Tibial nerve (tissue), 4 donors: ENCODE measurements at regions not wholly inside any gene's neighbourhood (a gene's known extent, or its start where the extent isn't known, plus 50 kb on each side); places are given as distances from the start of the nearest gene placed in this dataset.

Experiments
- DNase-seq, 2 donors: peaks; one replicate each; pipeline ENCODE4 v3.0.0-alpha.2; 2019; ENCODE audit warnings: low spot score in 2 of 2
- H3K27ac ChIP-seq, 4 donors: fragments of 200-600 bp; sonication (generic) in 3 of 4; one replicate each; pipeline ENCODE4 v1.5.1; 2017 to 2019; ENCODE audit warnings: mild to moderate bottlenecking in 1 of 4
- H3K27me3 ChIP-seq, 2 donors: fragments of 200-600 bp; sonication (generic) in 1 of 2; one replicate each; pipeline versions ENCODE4 v1.5.1 to v1.6.0; 2017 to 2019
- H3K36me3 ChIP-seq, 3 donors: fragments of 200-600 bp; sonication (generic); one replicate each; pipeline ENCODE4 v1.5.1; 2018 to 2019
- H3K4me1 ChIP-seq, 4 donors: fragments of 200-600 bp; sonication (generic) in 3 of 4; one replicate each; pipeline ENCODE4 v1.5.1; 2017 to 2019
- H3K4me3 ChIP-seq, 4 donors: fragments of 200-600 bp; sonication (generic) in 3 of 4; one replicate each; pipeline ENCODE4 v1.5.1; 2017 to 2019; ENCODE audit warnings: mild to moderate bottlenecking in 1 of 4, moderate library complexity in 1 of 4
- H3K9me3 ChIP-seq, 4 donors: fragments of 200-600 bp; sonication (generic) in 3 of 4; one replicate each; pipeline ENCODE4 v1.5.1; 2017 to 2019
- EP300 ChIP-seq, 2 donors: sonication (generic); formaldehyde crosslinking; IDR thresholded peaks; one replicate each; pipeline ENCODE4 v1.6.1; 2017; ENCODE audit warnings: antibody characterized with exemption in 2 of 2, mild to moderate bottlenecking in 1 of 2
- POLR2A ChIP-seq, 2 donors: fragments of 450-650 bp; IDR thresholded peaks; one replicate each; pipeline ENCODE4 v1.6.1; 2017; ENCODE audit warnings: antibody characterized with exemption in 2 of 2, mild to moderate bottlenecking in 2 of 2, moderate library complexity in 2 of 2
- WGBS, 2 donors: methylation state at CpG; one replicate each; pipeline ENCODE4 v1.1.5; 2018; 5-methylcytosine and 5-hydroxymethylcytosine counted together
- TF ChIP-seq, protein P1 (sequence below), 5 experiments: fragments of 200-600 bp in 3 of 5; fragments of 450-650 bp in 2 of 5; sonication (generic) in 3 of 5; IDR thresholded peaks; one replicate each; pipeline ENCODE4 v1.5.1; 2016 to 2019; ENCODE audit warnings: antibody characterized with exemption in 5 of 5, mild to moderate bottlenecking in 3 of 5, moderate library complexity in 2 of 5

DNA sequence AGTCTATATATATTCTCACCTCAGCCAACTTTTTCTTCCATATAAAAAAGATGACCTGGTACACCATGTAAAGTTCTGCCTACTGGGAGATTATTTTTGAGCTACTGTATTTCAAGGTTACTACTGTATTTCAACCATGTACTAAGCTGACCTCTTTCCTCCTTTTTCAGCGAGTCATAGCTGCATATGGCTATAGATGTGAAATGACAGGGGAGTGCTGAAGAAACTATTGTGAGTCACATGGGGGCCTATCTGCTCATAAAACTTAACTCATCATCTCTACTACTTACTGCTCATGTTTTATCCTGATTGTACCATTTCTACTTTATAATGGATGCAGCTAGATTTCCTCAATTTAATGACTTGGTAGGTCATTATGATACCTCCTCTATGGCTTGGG lies 571.4 kb upstream of the ATP2B1 start:
- WGBS, 2 donors, result 71 to 83% methylated on average over 1 of the region's 1 CpG
- TF ChIP-seq, protein P1, sequence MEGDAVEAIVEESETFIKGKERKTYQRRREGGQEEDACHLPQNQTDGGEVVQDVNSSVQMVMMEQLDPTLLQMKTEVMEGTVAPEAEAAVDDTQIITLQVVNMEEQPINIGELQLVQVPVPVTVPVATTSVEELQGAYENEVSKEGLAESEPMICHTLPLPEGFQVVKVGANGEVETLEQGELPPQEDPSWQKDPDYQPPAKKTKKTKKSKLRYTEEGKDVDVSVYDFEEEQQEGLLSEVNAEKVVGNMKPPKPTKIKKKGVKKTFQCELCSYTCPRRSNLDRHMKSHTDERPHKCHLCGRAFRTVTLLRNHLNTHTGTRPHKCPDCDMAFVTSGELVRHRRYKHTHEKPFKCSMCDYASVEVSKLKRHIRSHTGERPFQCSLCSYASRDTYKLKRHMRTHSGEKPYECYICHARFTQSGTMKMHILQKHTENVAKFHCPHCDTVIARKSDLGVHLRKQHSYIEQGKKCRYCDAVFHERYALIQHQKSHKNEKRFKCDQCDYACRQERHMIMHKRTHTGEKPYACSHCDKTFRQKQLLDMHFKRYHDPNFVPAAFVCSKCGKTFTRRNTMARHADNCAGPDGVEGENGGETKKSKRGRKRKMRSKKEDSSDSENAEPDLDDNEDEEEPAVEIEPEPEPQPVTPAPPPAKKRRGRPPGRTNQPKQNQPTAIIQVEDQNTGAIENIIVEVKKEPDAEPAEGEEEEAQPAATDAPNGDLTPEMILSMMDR (IDR thresholded peaks at IDR 0.05), result no peak
- TF ChIP-seq POLR2A (IDR thresholded peaks at IDR 0.05) (no peak), EP300 (IDR thresholded peaks at IDR 0.05) (no peak)
- no peaks in the 10 kb centered on the region for H3K27me3 ChIP-seq
- no peak overlapping the region for H3K27ac ChIP-seq
- H3K4me1 ChIP-seq, result no peaks in the 10 kb centered on the region
- no peaks in the 10 kb centered on the region for H3K36me3 ChIP-seq
- H3K4me3 ChIP-seq, result no peak overlapping the region
- H3K9me3 ChIP-seq, result peaks cover 0 to 13% (median 0%) of the 10 kb centered on the region in 4 donors
- DNase-seq, result no peak

DNA sequence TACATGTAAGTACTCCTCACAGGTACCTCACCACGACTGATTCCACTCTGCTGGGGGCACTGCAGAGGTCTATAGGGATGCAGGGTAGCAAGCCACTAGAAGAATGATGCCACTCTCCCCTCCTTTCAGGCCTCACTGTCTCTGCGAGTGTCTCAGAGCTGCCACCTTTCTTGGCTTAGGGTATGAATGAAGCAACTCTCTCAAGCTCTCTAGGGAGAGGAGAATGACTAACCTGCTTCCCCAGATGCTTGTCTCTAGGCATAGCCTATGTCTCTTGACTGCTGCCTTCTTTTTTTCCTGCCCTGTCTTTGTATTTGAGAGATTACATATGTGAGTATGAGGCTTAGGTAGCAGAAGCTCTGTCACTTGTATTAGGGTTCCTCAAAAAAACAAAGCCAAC lies 566.5 kb upstream of the ATP2B1 start:
- 82 to 84% methylated on average over 2 of the region's 2 CpGs for WGBS, 2 donors
- H3K36me3 ChIP-seq, result no peaks in the 10 kb centered on the region
- no peak for DNase-seq

DNA sequence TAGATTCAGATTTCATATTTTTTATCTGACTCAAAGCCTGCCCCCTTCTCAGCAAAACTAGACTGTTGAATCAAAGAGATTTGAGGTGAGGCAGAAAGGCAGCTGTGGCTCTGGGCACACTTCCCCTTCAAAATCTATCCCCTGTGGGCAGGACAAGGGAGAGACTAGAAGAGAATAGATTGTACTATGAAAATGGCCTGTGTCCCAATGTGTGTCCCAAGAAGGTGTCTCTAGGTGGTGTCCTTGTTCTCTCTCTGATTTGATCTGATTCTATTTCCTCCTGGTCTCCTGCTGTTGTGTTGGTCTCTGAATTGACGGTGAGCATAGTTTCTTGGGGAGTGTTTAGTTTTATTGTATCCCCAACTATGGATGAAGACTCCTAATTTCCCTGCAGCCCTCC lies 565.8 kb upstream of the ATP2B1 start:
- Histone ChIP-seq H3K9me3 (peaks cover 0 to 3% (median 0%) of the 10 kb centered on the region in 4 donors), H3K27me3 (no peaks in the 10 kb centered on the region), H3K27ac (no peak overlapping the region), H3K4me3 (no peak overlapping the region), H3K4me1 (no peaks in the 10 kb centered on the region), H3K36me3 (no peaks in the 10 kb centered on the region)
- no peak for DNase-seq
- WGBS, 2 donors, result 71 to 93% methylated on average over 1 of the region's 1 CpG
- TF ChIP-seq EP300 (IDR thresholded peaks at IDR 0.05) (no peak), POLR2A (IDR thresholded peaks at IDR 0.05) (no peak)

More for the DNA sequence above, 566.5 kb upstream of the ATP2B1 start:
- Histone ChIP-seq H3K4me3 (no peak overlapping the region), H3K9me3 (peaks cover 0 to 3% (median 0%) of the 10 kb centered on the region in 4 donors), H3K27ac (no peak overlapping the region), H3K4me1 (no peaks in the 10 kb centered on the region), H3K27me3 (no peaks in the 10 kb centered on the region)
- TF ChIP-seq, protein P1 (IDR thresholded peaks at IDR 0.05), result no peak
- TF ChIP-seq EP300 (IDR thresholded peaks at IDR 0.05) (no peak), POLR2A (IDR thresholded peaks at IDR 0.05) (no peak)

GRCh38 chr12:90268574-90268973 lies 559.9 kb upstream of the ATP2B1 start:
- no peak overlapping the region for H3K4me3 ChIP-seq
- peaks cover 0 to 3% (median 0%) of the 10 kb centered on the region in 4 donors for H3K9me3 ChIP-seq
- no peak overlapping the region for H3K27ac ChIP-seq
- no peaks in the 10 kb centered on the region for H3K36me3 ChIP-seq
- no peaks in the 10 kb centered on the region for H3K27me3 ChIP-seq
- no peak for DNase-seq
- no peak for TF ChIP-seq POLR2A (IDR thresholded peaks at IDR 0.05)
- no peak for TF ChIP-seq EP300 (IDR thresholded peaks at IDR 0.05)
- TF ChIP-seq, protein P1 (IDR thresholded peaks at IDR 0.05), result no peak
- no peaks in the 10 kb centered on the region for H3K4me1 ChIP-seq
- 23 to 32% methylated on average over 3 of the region's 3 CpGs for WGBS, 2 donors

GRCh38 chr12:90262251-90262650 lies 553.6 kb upstream of the ATP2B1 start:
- no peaks in the 10 kb centered on the region for H3K27me3 ChIP-seq
- no peaks in the 10 kb centered on the region for H3K36me3 ChIP-seq
- no peak for TF ChIP-seq POLR2A (IDR thresholded peaks at IDR 0.05)
- TF ChIP-seq, protein P1 (IDR thresholded peaks at IDR 0.05), result no peak
- H3K27ac ChIP-seq, result no peak overlapping the region
- no peaks in the 10 kb centered on the region for H3K4me1 ChIP-seq
- H3K9me3 ChIP-seq, result no peaks in the 10 kb centered on the region
- DNase-seq, result no peak
- H3K4me3 ChIP-seq, result no peak overlapping the region

GRCh38 chr12:90261283-90261682 lies 552.6 kb upstream of the ATP2B1 start:
- no peak for DNase-seq
- no peak overlapping the region for H3K27ac ChIP-seq

More at GRCh38 chr12:90261283-90261682, 552.6 kb upstream of the ATP2B1 start:
- H3K4me1 ChIP-seq, result no peaks in the 10 kb centered on the region
- no peaks in the 10 kb centered on the region for H3K9me3 ChIP-seq
- no peak for TF ChIP-seq POLR2A (IDR thresholded peaks at IDR 0.05)
- TF ChIP-seq, protein P1 (IDR thresholded peaks at IDR 0.05), result no peak
- no peak for TF ChIP-seq EP300 (IDR thresholded peaks at IDR 0.05)
- H3K27me3 ChIP-seq, result no peaks in the 10 kb centered on the region
- H3K36me3 ChIP-seq, result no peaks in the 10 kb centered on the region
- no peak overlapping the region for H3K4me3 ChIP-seq
